ENCODE measurements at regions not wholly inside any gene's neighbourhood (a gene's known extent, or its start where the extent isn't known, plus 50 kb on each side); places are given as distances from the start of the nearest gene placed in this dataset.

GRCh38 chr12:77629141-77629540 is 201.6 kb upstream of the NAV3 start:
- no peaks in the 10 kb centered on the region for H3K27me3 Mint-ChIP-seq (ENCODE audit: low read depth)
- no peak overlapping the region for H3K9ac ChIP-seq (ENCODE audit: extremely low read depth, insufficient read length, low read length)
- H2BK5ac ChIP-seq (ENCODE audit: insufficient read length, low read length), result no peak overlapping the region
- H3T11ph ChIP-seq (ENCODE audit: low read length), result no peak overlapping the region
- no peak overlapping the region for H4K5ac ChIP-seq (ENCODE audit: insufficient read length, low read depth, low read length)
- no peaks in the 10 kb centered on the region for H3K23me2 ChIP-seq (ENCODE audit: insufficient read length, low read depth, low read length, poor library complexity, severe bottlenecking)
- H4K20me1 ChIP-seq (ENCODE audit: control insufficient read depth, insufficient read depth, insufficient read length), result no peaks in the 10 kb centered on the region
- no peak overlapping the region for H3K18ac ChIP-seq (ENCODE audit: insufficient read length, low read depth, low read length)
- H3K27me3 ChIP-seq (ENCODE audit: insufficient read depth, low read length), result no peaks in the 10 kb centered on the region
- H2BK120ac ChIP-seq (ENCODE audit: low read depth, low read length, poor library complexity, severe bottlenecking), result no peak overlapping the region
- no peak overlapping the region for H2AK5ac ChIP-seq (ENCODE audit: insufficient read length, low read length)
- H3K4me3 Mint-ChIP-seq, result no peak overlapping the region
- H3K56ac ChIP-seq (ENCODE audit: insufficient read length, low read depth, low read length), result no peak overlapping the region
- H2BK12ac ChIP-seq (ENCODE audit: insufficient read length, low read depth, low read length), result no peak overlapping the region
- no peak overlapping the region for H2BK15ac ChIP-seq (ENCODE audit: low read depth, low read length)
- no peak overlapping the region for H3K4ac ChIP-seq (ENCODE audit: low read depth, low read length)
- no peaks in the 10 kb centered on the region for H3K36me3 Mint-ChIP-seq (ENCODE audit: insufficient read depth in 1 of 3, low read depth in 3 of 3)
- no peak overlapping the region for H3K27ac Mint-ChIP-seq
- no peaks in the 10 kb centered on the region for H3K79me1 ChIP-seq (ENCODE audit: insufficient read depth, low read depth, low read length, poor library complexity, severe bottlenecking)
- TF ChIP-seq CTCF (conservative IDR thresholded peaks at IDR 0.05), result no peak
- no peak overlapping the region for H2AFZ ChIP-seq (ENCODE audit: low read length)
- H4K91ac ChIP-seq (ENCODE audit: insufficient read length, low read depth, low read length), result no peak overlapping the region
- H3K14ac ChIP-seq (ENCODE audit: insufficient read depth, low read length), result no peak overlapping the region
- H3K9me3 ChIP-seq (ENCODE audit: control insufficient read depth, low read depth, low read length), result no peaks in the 10 kb centered on the region
- no peak for DNase-seq
- no peak overlapping the region for H4K8ac ChIP-seq (replicated peaks; ENCODE audit: insufficient read length, low read depth, low read length)
- H3K79me2 ChIP-seq (ENCODE audit: insufficient read depth, low read length), result no peaks in the 10 kb centered on the region
- no peaks in the 10 kb centered on the region for H3K4me1 ChIP-seq (ENCODE audit: insufficient read depth, low read length)
- H2BK20ac ChIP-seq (ENCODE audit: low read depth, low read length, poor library complexity, severe bottlenecking), result no peak overlapping the region
- H3K23ac ChIP-seq (ENCODE audit: insufficient read length, low read depth, low read length), result no peak overlapping the region
- H3K4me2 ChIP-seq (ENCODE audit: insufficient read depth, insufficient read length, low read length), result no peak overlapping the region
- no peaks in the 10 kb centered on the region for H3K4me1 Mint-ChIP-seq
- H3K9me3 Mint-ChIP-seq, result no peaks in the 10 kb centered on the region
- no peak overlapping the region for H3K27ac ChIP-seq (ENCODE audit: insufficient read length, low read depth, low read length)
